ENCODE measurements at regions not wholly inside any gene's neighbourhood (a gene's known extent, or its start where the extent isn't known, plus 50 kb on each side); places are given as distances from the start of the nearest gene placed in this dataset.

DNA sequence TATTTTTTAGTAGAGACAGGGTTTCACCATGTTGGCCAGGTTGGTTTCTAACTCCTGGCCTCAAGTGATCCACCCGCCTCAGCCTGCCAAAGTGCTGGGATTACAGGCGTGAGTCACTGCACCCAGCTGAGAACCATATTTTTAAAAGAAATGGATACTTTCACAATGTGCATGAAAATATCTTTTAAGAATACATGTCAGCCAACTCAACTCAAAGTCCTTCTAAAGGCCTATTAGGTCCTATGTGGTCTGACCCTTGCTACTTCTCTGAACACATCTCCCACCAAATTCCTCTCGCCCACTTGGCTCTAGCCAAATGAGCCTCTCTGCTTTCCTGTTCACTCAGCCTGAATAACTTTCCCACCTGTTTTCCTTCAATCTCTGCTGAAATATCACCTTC lies 119.6 kb downstream of the MTX2 start:
- DNase-seq (ENCODE audit: low read depth in 1 of 2, low spot score in 2 of 2): no peak
- no peaks in the 10 kb centered on the region for H3K27me3 ChIP-seq (replicated peaks)
- no peak overlapping the region for H3K4me3 ChIP-seq
- H3K4me1 ChIP-seq (replicated peaks): peaks cover 21% of the 10 kb centered on the region
- no peak overlapping the region for H3K27ac ChIP-seq
- H3K36me3 ChIP-seq: no peaks in the 10 kb centered on the region
- H3K9me3 ChIP-seq (replicated peaks): no peaks in the 10 kb centered on the region

DNA sequence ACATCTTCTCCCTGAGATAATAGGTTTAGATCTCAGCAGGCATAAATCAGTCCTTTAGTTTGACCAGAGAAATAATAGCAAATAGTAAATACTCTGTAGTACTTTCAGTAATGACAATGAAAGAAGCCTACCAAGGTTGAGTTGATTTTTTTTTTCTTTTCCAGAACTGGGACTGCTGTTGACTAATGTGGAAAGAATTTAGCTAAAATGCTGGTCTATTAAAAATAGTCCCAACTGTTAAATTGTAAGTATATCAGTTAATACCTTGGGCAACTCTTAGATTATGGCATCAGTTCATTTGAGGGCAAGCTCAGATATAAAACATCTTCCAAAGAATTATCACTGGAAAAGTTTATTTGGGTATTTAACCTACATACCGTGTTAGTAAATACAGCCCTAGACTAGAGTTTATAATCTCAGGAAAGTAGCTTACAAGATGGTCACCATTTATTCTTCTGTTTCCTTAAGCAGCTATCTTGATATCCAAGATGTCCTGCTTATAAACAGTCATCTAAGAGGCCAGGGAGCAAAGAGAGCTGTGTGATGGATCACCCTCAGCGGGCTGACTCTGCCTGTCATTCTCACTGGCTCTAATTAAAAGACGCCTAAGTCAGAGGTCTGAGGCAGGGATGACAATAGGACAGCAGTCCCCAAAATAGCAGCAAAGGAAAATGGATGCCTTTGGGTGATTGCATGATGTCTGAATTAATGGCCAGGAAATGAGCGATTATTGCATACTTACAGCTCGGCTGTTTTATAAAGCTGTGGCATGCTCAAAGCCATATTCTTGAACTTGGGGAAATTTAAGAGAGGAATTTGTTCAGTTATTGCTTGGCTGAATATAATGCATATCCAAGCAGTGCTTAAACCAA lies 121.3 kb downstream of the MTX2 start:
- no peak for DNase-seq (ENCODE audit: low read depth in 1 of 2, low spot score in 2 of 2)
- Histone ChIP-seq H3K4me1 (replicated peaks) (peaks cover 25% of the 10 kb centered on the region), H3K27ac (no peak overlapping the region), H3K27me3 (replicated peaks) (no peaks in the 10 kb centered on the region), H3K36me3 (no peaks in the 10 kb centered on the region), H3K4me3 (no peak overlapping the region), H3K9me3 (replicated peaks) (no peaks in the 10 kb centered on the region)

DNA sequence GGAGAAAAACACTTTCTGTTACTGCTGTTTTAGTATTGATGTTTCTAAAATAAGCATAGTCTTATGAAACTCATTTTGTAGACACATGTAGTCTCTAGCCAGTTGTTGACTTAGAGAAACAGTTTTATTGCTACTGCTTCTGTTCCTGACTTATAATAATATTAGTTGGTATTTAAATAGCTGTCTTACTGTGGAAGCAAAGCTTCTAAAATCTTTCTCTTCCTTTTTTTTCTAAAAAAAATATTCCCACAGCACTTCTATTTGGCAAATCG lies 121.8 kb downstream of the MTX2 start:
- no peak for DNase-seq (ENCODE audit: low read depth in 1 of 2, low spot score in 2 of 2)
- Histone ChIP-seq H3K4me1 (replicated peaks) (peaks cover 25% of the 10 kb centered on the region), H3K27me3 (replicated peaks) (no peaks in the 10 kb centered on the region), H3K27ac (no peak overlapping the region), H3K9me3 (replicated peaks) (no peaks in the 10 kb centered on the region), H3K4me3 (no peak overlapping the region), H3K36me3 (no peaks in the 10 kb centered on the region)

DNA sequence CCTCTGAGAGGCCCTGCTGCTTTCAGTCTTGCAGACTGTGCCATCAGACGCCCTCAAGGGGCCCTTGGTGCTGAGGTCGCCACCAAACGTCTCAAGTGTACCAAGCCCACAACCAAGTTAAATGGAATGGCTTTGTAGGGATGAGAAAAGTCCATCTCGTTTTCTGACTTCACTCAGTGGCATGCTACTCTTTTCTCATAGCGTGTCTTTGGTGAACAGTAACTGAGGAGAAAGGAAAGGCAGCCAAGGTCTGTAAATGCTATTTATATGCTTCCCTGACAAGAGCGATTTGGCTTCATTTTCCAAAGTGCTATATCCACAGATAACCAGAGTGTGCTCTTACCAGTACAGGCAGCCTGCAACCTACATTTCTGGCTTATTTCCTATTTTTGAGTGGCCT lies 123.0 kb downstream of the MTX2 start:
- no peak for DNase-seq (ENCODE audit: low read depth in 1 of 2, low spot score in 2 of 2)
- Histone ChIP-seq H3K4me1 (replicated peaks) (peaks cover 25% of the 10 kb centered on the region), H3K4me3 (no peak overlapping the region), H3K27ac (no peak overlapping the region), H3K9me3 (replicated peaks) (no peaks in the 10 kb centered on the region), H3K27me3 (replicated peaks) (no peaks in the 10 kb centered on the region), H3K36me3 (no peaks in the 10 kb centered on the region)

DNA sequence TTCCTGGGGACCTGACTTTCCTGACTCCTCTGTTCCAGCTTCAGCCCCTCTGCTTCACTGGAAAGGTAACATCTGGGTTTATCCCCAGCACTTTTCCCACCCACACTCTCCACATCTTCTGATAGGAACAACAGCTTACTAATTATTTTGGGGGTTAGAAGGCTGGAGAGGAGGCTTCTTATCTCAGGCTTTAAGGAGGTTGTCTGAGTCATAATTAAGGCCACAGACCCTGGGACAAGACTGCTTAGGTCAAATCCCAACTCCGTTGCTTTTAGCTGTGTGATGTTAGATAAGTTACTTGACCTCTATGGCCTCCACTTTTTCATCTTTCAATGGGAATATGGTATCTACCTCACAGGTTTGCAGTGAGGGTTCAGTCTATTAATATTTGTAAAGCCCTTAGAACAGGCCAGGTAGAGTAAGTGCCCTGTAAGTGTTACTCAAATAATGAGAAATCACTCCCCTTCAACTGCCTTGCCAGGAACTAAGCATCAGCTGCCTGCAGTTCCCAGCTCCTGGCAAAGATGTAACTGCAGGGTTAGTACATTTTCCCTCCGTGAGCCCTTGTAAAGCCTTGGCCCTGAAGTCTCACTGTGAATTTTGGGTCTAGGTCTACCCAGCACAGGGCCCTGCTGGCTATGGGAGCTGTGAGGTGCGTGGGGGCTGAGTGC lies 123.6 kb downstream of the MTX2 start:
- H3K9me3 ChIP-seq (replicated peaks): no peaks in the 10 kb centered on the region
- no peaks in the 10 kb centered on the region for H3K27me3 ChIP-seq (replicated peaks)
- H3K36me3 ChIP-seq: no peaks in the 10 kb centered on the region
- H3K4me3 ChIP-seq: no peak overlapping the region
- H3K27ac ChIP-seq: no peak overlapping the region
- H3K4me1 ChIP-seq (replicated peaks): peaks cover 25% of the 10 kb centered on the region
- DNase-seq (ENCODE audit: low read depth in 1 of 2, low spot score in 2 of 2): no peak

DNA sequence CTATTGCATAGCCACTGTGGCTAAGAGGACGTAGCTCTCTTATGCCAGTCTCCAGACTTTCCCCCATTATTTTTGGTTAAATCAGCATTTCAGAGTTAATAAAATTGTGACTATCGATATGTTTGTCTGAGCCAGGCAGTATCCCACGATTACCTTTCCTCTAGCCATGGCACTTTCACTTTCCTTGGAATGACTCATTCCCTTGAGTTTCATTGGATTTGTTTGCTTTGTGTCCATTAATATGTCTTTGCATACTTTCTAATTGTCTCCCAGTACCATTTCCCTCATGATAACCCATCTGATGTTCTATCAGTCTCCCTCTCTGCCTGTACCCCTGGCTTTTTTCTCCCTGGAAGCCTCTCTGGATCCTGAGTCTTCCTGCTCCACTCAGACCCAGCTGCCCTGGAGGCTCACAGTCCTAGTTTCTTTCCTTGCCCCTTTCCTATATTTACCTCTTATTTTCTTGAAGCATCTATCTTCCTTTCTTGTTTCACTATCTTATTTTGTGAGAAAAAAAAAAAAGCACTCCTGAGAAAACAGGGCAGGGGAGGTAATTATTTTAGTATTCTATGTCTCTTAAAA lies 126.1 kb downstream of the MTX2 start:
- DNase-seq (ENCODE audit: low read depth in 1 of 2, low spot score in 2 of 2): peak in 1 of 2 experiments; percentile 44
- no peak overlapping the region for H3K4me3 ChIP-seq

DNA sequence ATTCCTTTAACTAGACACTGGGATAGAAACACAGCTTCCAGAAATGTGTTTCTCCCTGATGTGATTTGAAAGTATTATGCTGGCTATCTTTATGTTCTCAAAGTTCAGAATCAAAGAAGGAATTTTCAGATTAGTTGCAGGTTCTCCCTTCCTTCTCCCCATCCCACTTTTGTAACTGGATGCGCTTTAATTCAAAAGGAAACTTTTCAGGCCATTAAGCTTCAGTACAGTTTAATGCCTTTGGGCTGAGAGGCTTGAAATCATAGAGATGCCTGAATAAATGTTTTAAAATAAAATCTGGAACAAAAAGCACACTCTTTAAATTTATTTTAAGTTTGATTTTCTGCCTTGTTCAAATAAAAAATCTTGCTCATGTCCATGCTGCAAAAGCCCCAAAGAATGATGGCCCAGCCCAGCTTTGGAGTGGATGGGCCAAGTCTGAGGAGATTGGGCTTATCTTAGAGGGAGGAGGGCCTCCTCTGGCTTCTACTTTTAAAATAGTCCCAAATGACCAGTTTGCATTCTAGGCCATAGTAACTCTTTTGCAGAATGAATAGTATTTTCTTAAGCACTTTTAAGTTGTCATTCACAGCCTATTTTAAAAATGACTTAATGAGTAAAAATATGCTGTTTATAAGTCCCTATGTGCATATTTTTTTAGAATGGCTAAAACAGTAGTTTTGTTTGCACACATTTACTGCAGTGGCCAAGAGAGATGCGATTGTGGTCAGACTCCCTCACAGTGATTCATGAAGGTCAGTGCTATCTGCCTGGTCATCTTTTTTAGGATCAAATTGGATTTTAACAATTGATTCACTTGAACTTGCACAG lies 129.2 kb downstream of the MTX2 start:
- no peak overlapping the region for H3K27ac ChIP-seq
- no peaks in the 10 kb centered on the region for H3K36me3 ChIP-seq
- no peak for DNase-seq (ENCODE audit: low read depth in 1 of 2, low spot score in 2 of 2)
- H3K27me3 ChIP-seq (replicated peaks): no peaks in the 10 kb centered on the region
- no peak overlapping the region for H3K4me3 ChIP-seq
- H3K4me1 ChIP-seq (replicated peaks): peaks cover 11% of the 10 kb centered on the region
- no peaks in the 10 kb centered on the region for H3K9me3 ChIP-seq (replicated peaks)

More for the DNA sequence above, 126.1 kb downstream of the MTX2 start:
- Histone ChIP-seq H3K9me3 (replicated peaks) (no peaks in the 10 kb centered on the region), H3K4me1 (replicated peaks) (peaks cover 26% of the 10 kb centered on the region), H3K27ac (no peak overlapping the region), H3K27me3 (replicated peaks) (no peaks in the 10 kb centered on the region), H3K36me3 (no peaks in the 10 kb centered on the region)

DNA sequence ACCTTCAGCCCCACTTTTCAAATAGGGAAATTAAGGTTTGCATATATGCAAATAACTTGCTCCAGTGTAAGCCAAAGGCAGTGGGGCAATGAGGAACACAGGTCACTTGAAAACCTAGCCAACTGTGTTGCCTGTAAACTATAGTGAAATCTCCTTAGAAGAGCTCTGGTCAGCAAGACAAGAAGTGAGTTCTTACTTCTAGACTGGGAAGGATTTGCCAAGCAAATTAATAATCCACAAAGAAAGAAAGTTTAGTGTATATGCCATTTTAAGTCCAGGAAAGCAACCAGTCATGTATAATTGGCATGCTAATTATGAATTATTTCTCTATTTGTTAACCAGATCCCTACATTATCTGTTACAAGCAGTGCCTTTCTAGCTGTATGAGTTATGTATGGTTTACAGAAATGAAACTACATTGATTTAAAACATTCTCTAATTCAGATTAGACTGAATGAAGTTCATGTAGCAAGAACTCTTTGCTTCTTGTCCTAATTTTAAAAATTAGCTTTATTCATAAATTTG lies 129.9 kb downstream of the MTX2 start:
- Histone ChIP-seq H3K27me3 (replicated peaks) (no peaks in the 10 kb centered on the region), H3K4me3 (no peak overlapping the region), H3K27ac (no peak overlapping the region), H3K9me3 (replicated peaks) (no peaks in the 10 kb centered on the region), H3K36me3 (no peaks in the 10 kb centered on the region), H3K4me1 (replicated peaks) (peaks cover 11% of the 10 kb centered on the region)
- DNase-seq (ENCODE audit: low read depth in 1 of 2, low spot score in 2 of 2): no peak

DNA sequence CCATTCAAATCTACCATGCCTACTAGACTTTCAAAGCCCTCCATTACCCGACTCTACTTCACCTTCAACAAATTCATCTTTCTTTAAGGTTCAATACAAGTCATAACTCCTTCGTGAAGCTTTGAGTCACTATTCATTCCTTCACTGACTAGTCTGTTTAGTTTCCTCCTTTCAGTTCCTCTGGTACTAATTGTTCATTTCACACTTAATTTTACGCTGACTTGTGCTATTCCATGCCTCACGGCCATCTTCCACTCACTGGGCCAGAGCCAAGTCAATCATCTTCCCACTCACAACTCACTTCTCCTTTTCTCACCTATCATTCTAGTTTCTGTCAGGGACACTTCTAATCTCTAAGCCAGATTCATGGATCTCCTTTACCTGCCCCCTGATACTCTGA lies 136.2 kb downstream of the MTX2 start:
- DNase-seq (ENCODE audit: low read depth in 1 of 2, low spot score in 2 of 2): no peak
- no peaks in the 10 kb centered on the region for H3K4me1 ChIP-seq (replicated peaks)
- H3K4me3 ChIP-seq: no peak overlapping the region
- no peaks in the 10 kb centered on the region for H3K27me3 ChIP-seq (replicated peaks)
- no peak overlapping the region for H3K27ac ChIP-seq
- H3K36me3 ChIP-seq: no peaks in the 10 kb centered on the region
- no peaks in the 10 kb centered on the region for H3K9me3 ChIP-seq (replicated peaks)

DNA sequence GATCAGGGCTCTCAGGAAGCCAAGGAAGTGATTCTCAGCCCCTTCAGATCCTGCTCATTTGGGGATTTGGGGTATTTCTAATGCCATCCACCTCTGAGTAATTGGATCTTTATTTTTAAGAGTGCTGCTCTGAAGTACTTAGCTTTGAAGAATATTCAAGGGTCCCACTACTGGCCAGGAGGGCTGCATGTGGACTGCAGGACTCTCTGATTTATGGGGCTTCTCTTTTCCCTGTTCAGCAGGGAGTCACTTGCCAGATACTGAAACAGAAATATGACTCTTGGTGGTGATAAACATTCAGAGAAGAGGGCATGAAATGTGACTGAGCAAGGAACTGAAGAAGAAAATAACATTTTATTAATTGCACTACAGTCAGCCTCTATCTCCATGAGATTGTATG lies 138.5 kb downstream of the MTX2 start:
- H3K36me3 ChIP-seq: no peaks in the 10 kb centered on the region

DNA sequence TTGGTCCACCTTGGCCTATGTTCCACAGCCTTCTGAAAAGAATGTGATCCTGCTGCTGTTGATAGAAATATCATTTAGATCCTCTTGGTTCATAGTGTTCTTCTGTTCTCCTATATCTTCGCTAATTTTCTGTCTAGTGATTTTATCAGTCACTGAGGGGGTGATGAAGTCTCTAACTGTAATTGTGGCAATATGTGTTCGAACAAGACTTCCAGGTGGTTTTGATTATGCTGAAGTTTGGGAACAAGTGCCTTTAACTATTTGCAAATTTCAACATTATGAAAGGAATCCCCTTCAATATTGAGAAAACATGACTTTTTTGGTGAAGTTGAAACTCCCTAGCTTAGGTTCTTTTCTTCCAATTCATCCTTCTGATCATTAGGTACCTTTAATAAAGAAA lies 140.4 kb downstream of the MTX2 start:
- Histone ChIP-seq H3K4me3 (no peak overlapping the region), H3K27ac (no peak overlapping the region), H3K36me3 (no peaks in the 10 kb centered on the region), H3K4me1 (replicated peaks) (no peaks in the 10 kb centered on the region), H3K9me3 (replicated peaks) (no peaks in the 10 kb centered on the region), H3K27me3 (replicated peaks) (no peaks in the 10 kb centered on the region)
- no peak for DNase-seq (ENCODE audit: low read depth in 1 of 2, low spot score in 2 of 2)

More for the DNA sequence above, 138.5 kb downstream of the MTX2 start:
- H3K27ac ChIP-seq: no peak overlapping the region
- no peaks in the 10 kb centered on the region for H3K4me1 ChIP-seq (replicated peaks)
- no peaks in the 10 kb centered on the region for H3K9me3 ChIP-seq (replicated peaks)
- H3K4me3 ChIP-seq: no peak overlapping the region
- H3K27me3 ChIP-seq (replicated peaks): no peaks in the 10 kb centered on the region
- no peak for DNase-seq (ENCODE audit: low read depth in 1 of 2, low spot score in 2 of 2)

DNA sequence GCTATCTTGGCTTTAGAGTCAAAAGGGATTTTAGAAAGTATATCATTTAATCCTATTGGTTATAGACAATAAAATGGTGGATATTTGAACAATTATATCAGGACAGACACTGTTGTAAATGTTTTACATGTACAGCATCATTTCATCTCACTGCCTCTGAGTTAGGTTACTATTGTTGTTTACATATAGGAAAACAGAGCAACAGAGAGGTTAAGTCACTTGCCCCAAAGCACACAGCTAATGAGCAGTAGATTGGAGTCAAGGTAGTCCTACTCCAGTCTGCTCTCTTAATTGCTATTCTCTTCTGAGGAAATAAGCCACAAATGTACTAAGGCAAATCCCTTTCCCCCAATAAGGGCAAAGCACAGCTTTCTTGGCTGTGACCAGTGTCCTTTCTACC lies 142.9 kb downstream of the MTX2 start:
- no peaks in the 10 kb centered on the region for H3K4me1 ChIP-seq (replicated peaks)
- no peaks in the 10 kb centered on the region for H3K27me3 ChIP-seq (replicated peaks)
- H3K27ac ChIP-seq: no peak overlapping the region
- H3K36me3 ChIP-seq: no peaks in the 10 kb centered on the region
- no peak for DNase-seq (ENCODE audit: low read depth in 1 of 2, low spot score in 2 of 2)
- no peaks in the 10 kb centered on the region for H3K9me3 ChIP-seq (replicated peaks)
- no peak overlapping the region for H3K4me3 ChIP-seq

DNA sequence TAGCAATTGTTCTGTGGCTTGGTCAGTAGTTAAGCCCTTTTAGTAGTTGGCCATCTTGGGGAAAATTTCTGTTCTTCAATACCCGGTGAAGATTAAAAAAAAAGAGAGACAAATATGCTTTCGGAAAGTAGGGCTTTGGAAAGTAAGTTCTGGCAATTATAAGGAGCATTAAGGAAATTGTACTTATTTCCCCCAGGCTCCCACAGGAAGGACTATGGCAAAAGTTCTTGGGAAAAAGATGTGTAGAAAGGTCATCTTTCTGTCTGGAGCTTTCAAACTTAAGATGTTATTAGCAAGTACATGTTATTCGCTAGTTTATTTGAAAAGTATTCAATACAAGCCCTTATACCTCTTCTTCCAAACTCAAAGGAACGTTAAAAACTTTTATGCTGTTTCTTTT lies 144.5 kb downstream of the MTX2 start:
- Histone ChIP-seq H3K9me3 (replicated peaks) (no peaks in the 10 kb centered on the region), H3K4me1 (replicated peaks) (peaks cover 6% of the 10 kb centered on the region), H3K27ac (no peak overlapping the region), H3K36me3 (no peaks in the 10 kb centered on the region), H3K4me3 (no peak overlapping the region), H3K27me3 (replicated peaks) (no peaks in the 10 kb centered on the region)
- DNase-seq (ENCODE audit: low read depth in 1 of 2, low spot score in 2 of 2): no peak

Data from SJSA1 (cell line).